MCF 10A (cell line): ENCODE measurements at regions not wholly inside any gene's neighbourhood (a gene's known extent, or its start where the extent isn't known, plus 50 kb on each side); places are given as distances from the start of the nearest gene placed in this dataset.
"Not testable (repeated sequence)": the region's sequence is repeated elsewhere in the genome, so short reads cannot be mapped to it uniquely, and the experiment has no call there.

Experiments used
- BruUV-seq: library from RNA; stranded (reverse); fragments of 400-500 nt; replicated peaks from 2 replicates; lab custom pipeline; 2021; lab: Mats Ljungman, UMichigan
- CTCF ChIA-PET: fragments of 300-600 bp; sonication (Branson Sonifier 250); formaldehyde crosslinking; extraction: SDS; loops from one replicate; lab custom pipeline; 2021; ENCODE audit warnings: antibody characterized with exemption, inconsistent platforms; lab: Yijun Ruan, JAX
- POLR2A ChIA-PET: fragments of 300-600, 350-650 bp; sonication (Branson Sonifier 250); formaldehyde crosslinking; extraction: SDS; loops from one replicate; lab custom pipeline; 2020; ENCODE audit warnings: antibody characterized with exemption, inconsistent platforms; lab: Yijun Ruan, JAX
- DNase-seq: peaks from one replicate; pipeline ENCODE4 v3.0.0-alpha.2; 2018; ENCODE audit not compliant: unreplicated experiment
- H3K27ac Mint-ChIP-seq: one replicate; pipeline ENCODE4 v1.8.0; 2022; ENCODE audit warnings: mild to moderate bottlenecking, low read depth, mixed read lengths; ENCODE audit not compliant: unreplicated experiment
- H3K27me3 Mint-ChIP-seq: one replicate; pipeline ENCODE4 v1.8.0; 2022; ENCODE audit warnings: mixed read lengths; ENCODE audit not compliant: insufficient read depth, unreplicated experiment
- H3K36me3 Mint-ChIP-seq: one replicate; pipeline ENCODE4 v1.8.0; 2022; ENCODE audit warnings: mild to moderate bottlenecking, moderate library complexity, mixed read lengths; ENCODE audit not compliant: insufficient read depth, unreplicated experiment
- H3K4me1 Mint-ChIP-seq: one replicate; pipeline ENCODE4 v1.8.0; 2022; ENCODE audit warnings: mixed read lengths; ENCODE audit not compliant: insufficient read depth, unreplicated experiment
- H3K4me3 Mint-ChIP-seq: one replicate; pipeline ENCODE4 v1.8.0; 2022; ENCODE audit warnings: mild to moderate bottlenecking, moderate library complexity, mixed read lengths; ENCODE audit not compliant: unreplicated experiment
- H3K9me3 Mint-ChIP-seq: one replicate; pipeline ENCODE4 v1.8.0; 2022; ENCODE audit warnings: mixed read lengths; ENCODE audit not compliant: unreplicated experiment
- intact Hi-C: fragments of 100-400 bp; cut with micrococcal nuclease; formaldehyde crosslinking; loops from 2 replicates; pipeline ENCODE4 v1.14.1; 2022

GRCh38 chr9:40502808-40503207, 625.7 kb downstream of the FOXD4L6 start:
- intact Hi-C loops, H3K27ac Mint-ChIP-seq, H3K4me3 Mint-ChIP-seq, CTCF ChIA-PET, H3K36me3 Mint-ChIP-seq, H3K27me3 Mint-ChIP-seq, POLR2A ChIA-PET, H3K4me1 Mint-ChIP-seq, H3K9me3 Mint-ChIP-seq: not testable (repeated sequence)
- peak; percentile 1 for DNase-seq
- TSS peak; percentile 89 for BruUV-seq
